ENCODE measurements at regions not wholly inside any gene's neighbourhood (a gene's known extent, or its start where the extent isn't known, plus 50 kb on each side); places are given as distances from the start of the nearest gene placed in this dataset.

DNA sequence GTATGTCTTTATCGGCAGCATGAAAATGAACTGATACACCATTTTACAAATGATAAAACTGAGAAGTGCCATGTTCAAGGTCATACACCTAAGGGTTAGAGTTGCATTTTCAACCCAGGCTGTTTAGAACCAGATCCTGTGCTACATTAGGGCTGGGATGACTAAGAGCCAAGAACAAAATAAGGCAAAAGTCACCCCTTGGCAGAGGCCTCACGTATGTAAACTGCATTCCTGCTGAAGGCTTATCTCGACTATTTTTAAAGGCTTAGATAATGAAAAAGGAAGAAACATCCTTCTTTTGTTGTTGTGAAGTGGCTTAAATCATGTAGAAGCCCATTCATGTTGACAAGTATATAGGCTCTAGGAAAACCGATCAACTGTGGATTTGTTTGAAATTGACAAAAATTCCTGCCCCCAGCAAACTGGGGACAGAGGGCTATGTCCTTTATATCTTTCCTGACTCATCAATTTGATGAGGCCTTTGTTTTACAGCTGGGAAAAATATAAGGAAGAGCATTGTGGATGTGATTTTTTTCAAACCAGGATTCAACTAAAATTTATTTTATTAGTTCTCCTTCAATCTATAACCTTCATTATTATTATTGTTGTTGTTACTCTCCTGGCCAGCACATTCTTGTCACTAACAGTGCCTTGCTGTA lies 196.5 kb downstream of the SNX18 start:
- H3K4me1 ChIP-seq = peaks cover 0 to 29% (median 7%) of the 10 kb centered on the region in 4 donors
- no peak for TF ChIP-seq CTCF (IDR thresholded peaks at IDR 0.05)
- no peak for DNase-seq
- H3K36me3 ChIP-seq = no peaks in the 10 kb centered on the region
- no peak overlapping the region for H3K27ac ChIP-seq
- H3K27me3 ChIP-seq = no peaks in the 10 kb centered on the region
- intact Hi-C loops (cut with DNase I; ENCODE audit: low total_unique reads) = no loop called here
- no peak overlapping the region for H3K4me3 ChIP-seq
- H3K9me3 ChIP-seq = no peaks in the 10 kb centered on the region

DNA sequence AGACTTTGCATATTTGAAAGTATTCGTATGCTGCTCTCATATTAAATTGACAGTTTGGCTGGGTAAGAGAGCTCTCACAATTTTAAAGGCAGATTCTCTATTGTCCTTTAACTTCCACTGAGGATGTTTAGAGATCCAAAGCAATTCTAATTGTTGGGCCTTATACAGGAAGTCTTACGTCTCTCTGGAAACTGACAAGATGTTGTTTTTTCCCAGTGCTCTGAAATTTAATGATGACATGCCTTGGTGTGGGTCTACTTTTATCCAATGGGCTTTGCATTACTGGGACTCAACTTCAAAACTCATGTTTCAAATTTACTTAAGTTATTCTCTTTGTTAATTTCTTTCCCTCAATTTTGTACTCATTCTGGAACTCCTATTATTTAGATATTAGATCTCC lies 191.5 kb downstream of the SNX18 start:
- Histone ChIP-seq H3K4me3 (no peak overlapping the region), H3K27ac (no peak overlapping the region), H3K4me1 (peaks cover 0 to 22% (median 7%) of the 10 kb centered on the region in 4 donors), H3K9me3 (no peaks in the 10 kb centered on the region), H3K36me3 (no peaks in the 10 kb centered on the region), H3K27me3 (no peaks in the 10 kb centered on the region)
- intact Hi-C loops (cut with DNase I; ENCODE audit: low total_unique reads) = no loop called here
- TF ChIP-seq CTCF (IDR thresholded peaks at IDR 0.05) = no peak
- DNase-seq = no peak

- Histone ChIP-seq H3K4me1 (peaks cover 0 to 31% (median 16%) of the 10 kb centered on the region in 4 donors), H3K4me3 (no peak overlapping the region), H3K27ac (no peak overlapping the region), H3K9me3 (no peaks in the 10 kb centered on the region), H3K36me3 (no peaks in the 10 kb centered on the region), H3K27me3 (no peaks in the 10 kb centered on the region)
- no peak for TF ChIP-seq CTCF (IDR thresholded peaks at IDR 0.05)
- intact Hi-C loops (cut with DNase I; ENCODE audit: low total_unique reads) = no loop called here
- no peak for DNase-seq
These were observed 190.3 kb downstream of the SNX18 start for GRCh38 chr5:54707841-54708240.

GRCh38 chr5:54705994-54706653 lies 188.6 kb downstream of the SNX18 start:
- no peak for DNase-seq
- H3K9me3 ChIP-seq = no peaks in the 10 kb centered on the region
- H3K36me3 ChIP-seq = no peaks in the 10 kb centered on the region
- no peak overlapping the region for H3K4me3 ChIP-seq
- peaks cover 0 to 48% (median 30%) of the 10 kb centered on the region in 4 donors for H3K4me1 ChIP-seq
- no peak for TF ChIP-seq CTCF (IDR thresholded peaks at IDR 0.05)
- peak overlapping the region in 1 of 2 donors; percentile 71 for H3K27ac ChIP-seq
- H3K27me3 ChIP-seq = no peaks in the 10 kb centered on the region
- intact Hi-C loops (cut with DNase I; ENCODE audit: low total_unique reads) = no loop called here

GRCh38 chr5:54704825-54705224 lies 187.3 kb downstream of the SNX18 start:
- Histone ChIP-seq H3K27ac (peak overlapping the region; percentile 51 to 71), H3K27me3 (no peaks in the 10 kb centered on the region), H3K4me1 (peaks cover 0 to 55% (median 33%) of the 10 kb centered on the region in 4 donors), H3K4me3 (no peak overlapping the region), H3K36me3 (no peaks in the 10 kb centered on the region), H3K9me3 (no peaks in the 10 kb centered on the region)
- intact Hi-C loops (cut with DNase I; ENCODE audit: low total_unique reads) = no loop called here
- no peak for TF ChIP-seq CTCF (IDR thresholded peaks at IDR 0.05)
- DNase-seq = no peak
